Midbrain (tissue), 1 donor: ENCODE measurements at regions not wholly inside any gene's neighbourhood (a gene's known extent, or its start where the extent isn't known, plus 50 kb on each side); places are given as distances from the start of the nearest gene placed in this dataset.

ENCODE experiments used
- DNase-seq: peaks from one replicate; lab custom pipeline; 2025; lab: John Stamatoyannopoulos, UW

DNA sequence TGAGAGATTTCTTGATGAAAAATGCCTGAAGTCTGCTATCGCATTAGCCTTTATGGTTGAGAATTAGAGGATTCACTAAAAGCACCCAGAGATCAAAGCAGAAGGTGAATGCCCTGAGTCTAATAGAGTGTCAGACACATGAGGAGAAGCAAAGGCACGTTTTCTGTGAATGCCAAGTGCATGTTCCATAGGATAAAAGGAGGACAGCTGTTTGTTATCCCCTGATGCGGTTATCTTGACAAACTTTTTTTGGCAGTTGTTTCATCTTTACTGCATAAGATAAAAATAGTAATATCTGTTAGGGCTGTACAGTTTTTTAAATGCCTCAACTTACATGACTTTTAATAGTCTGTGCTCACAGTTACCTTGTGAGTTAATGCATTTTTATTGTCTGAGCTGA, 65.3 kb upstream of the CD96 start:
- no peak for DNase-seq

- DNase-seq, result no peak
These were observed 61.9 kb upstream of the CD96 start for GRCh38 chr3:111480091-111480490.

- DNase-seq, result no peak
These were observed 60.4 kb upstream of the CD96 start for GRCh38 chr3:111481551-111481950.

GRCh38 chr3:111482574-111482973, 59.4 kb upstream of the CD96 start:
- DNase-seq, result no peak

GRCh38 chr3:111485086-111485485, 56.9 kb upstream of the CD96 start:
- no peak for DNase-seq
